H1 (cell line): ENCODE measurements at regions not wholly inside any gene's neighbourhood (a gene's known extent, or its start where the extent isn't known, plus 50 kb on each side); places are given as distances from the start of the nearest gene placed in this dataset.

Experiments
- CTCF ChIA-PET: fragments of 300-600 bp; sonication (Branson Sonifier 250); formaldehyde crosslinking; loops from one replicate; lab custom pipeline; 2021; ENCODE audit not compliant: partially characterized antibody; lab: Charles Lee
- POLR2A ChIA-PET: fragments of 300-600 bp; sonication (Branson Sonifier 250); formaldehyde crosslinking; loops from one replicate; lab custom pipeline; 2021; ENCODE audit warnings: inconsistent platforms; ENCODE audit not compliant: partially characterized antibody; lab: Charles Lee
- DNase-seq, 2 experiments: peaks; one replicate each; pipeline versions ENCODE4 v3.0.0 to v3.0.0-alpha.2; 2010 to 2022; ENCODE audit warnings: low spot score in 2 of 2, low read depth in 1 of 2, mixed read lengths in 1 of 2
- FAIRE-seq: peaks from 2 replicates; lab custom pipeline; 2011; peaks lifted over from hg19 to GRCh38; lab: Jason Lieb, UNC
- H2AFZ ChIP-seq: 2 replicates; pipeline ENCODE4 v1.8.1; 2012; ENCODE audit warnings: low read length, inconsistent platforms
- H2AK5ac ChIP-seq: 2 replicates; pipeline ENCODE4 v1.6.1; 2013; ENCODE audit warnings: low read depth, low read length
- H2BK120ac ChIP-seq: replicated peaks from 2 replicates; pipeline ENCODE3; 2013; ENCODE audit warnings: low read depth, low read length, inconsistent platforms
- H2BK12ac ChIP-seq: 2 replicates; pipeline ENCODE4 v1.6.1; 2013; ENCODE audit warnings: low read depth, low read length
- H2BK15ac ChIP-seq: 2 replicates; pipeline ENCODE4 v1.6.1; 2013; ENCODE audit warnings: low read length
- H2BK20ac ChIP-seq: 2 replicates; pipeline ENCODE4 v1.6.1; 2013; ENCODE audit warnings: low read length
- H2BK5ac ChIP-seq: 2 replicates; pipeline ENCODE4 v1.6.1; 2013; ENCODE audit warnings: low read depth, low read length
- H3K14ac ChIP-seq: 2 replicates; pipeline ENCODE4 v1.6.1; 2013; ENCODE audit warnings: inconsistent platforms; ENCODE audit not compliant: insufficient read length
- H3K18ac ChIP-seq: 2 replicates; pipeline ENCODE4 v1.6.1; 2013; ENCODE audit warnings: low read length; ENCODE audit errors: extremely low read depth
- H3K23ac ChIP-seq: 2 replicates; pipeline ENCODE4 v1.6.1; 2013; ENCODE audit warnings: inconsistent platforms; ENCODE audit not compliant: insufficient read length
- H3K23me2 ChIP-seq: 2 replicates; pipeline ENCODE4 v1.6.1; 2013; ENCODE audit warnings: low read depth, low read length
- H3K27ac ChIP-seq: 2 replicates; pipeline ENCODE4 v1.6.1; 2011; ENCODE audit warnings: low read depth, low read length, inconsistent platforms
- H3K27me3 ChIP-seq, 4 experiments: replicated peaks in 1 of 4; 1 replicate in 1 of 4; 2 replicates in 3 of 4; pipeline versions ENCODE4 v1.6.1 to v1.8.1; 2011 to 2013; ENCODE audit warnings: low read length in 3 of 4, mild to moderate bottlenecking in 3 of 4, inconsistent platforms in 2 of 4, mixed read lengths in 2 of 4, moderate library complexity in 1 of 4; ENCODE audit not compliant: control insufficient read depth in 3 of 4, insufficient read depth in 3 of 4; ENCODE audit errors: extremely low read depth in 1 of 4
- H3K36me3 ChIP-seq, 4 experiments: 2 replicates each; pipeline versions ENCODE4 v1.6.1 to v1.8.1; 2011 to 2013; ENCODE audit warnings: mild to moderate bottlenecking in 4 of 4, low read length in 3 of 4, moderate library complexity in 2 of 4, control low read depth in 1 of 4, inconsistent platforms in 1 of 4; ENCODE audit not compliant: insufficient read depth in 4 of 4, control insufficient read depth in 2 of 4
- H3K4ac ChIP-seq: replicated peaks from 2 replicates; pipeline ENCODE3; 2013; ENCODE audit warnings: low read length, low read depth, mixed read lengths, inconsistent platforms; ENCODE audit not compliant: insufficient read length
- H3K4me1 ChIP-seq, 4 experiments: replicated peaks in 1 of 4; 1 replicate in 1 of 4; 2 replicates in 3 of 4; pipeline versions ENCODE4 v1.6.1 to v1.8.1; 2011 to 2013; ENCODE audit warnings: low read length in 3 of 4, inconsistent platforms in 2 of 4, mixed read lengths in 1 of 4; ENCODE audit not compliant: insufficient read depth in 4 of 4, control insufficient read depth in 3 of 4
- H3K4me2 ChIP-seq, 2 experiments: 2 replicates each; pipeline versions ENCODE4 v1.6.1 to v1.8.1; 2011 to 2013; ENCODE audit warnings: low read depth in 2 of 2, low read length in 2 of 2, control low read depth in 1 of 2, inconsistent platforms in 1 of 2, mild to moderate bottlenecking in 1 of 2; ENCODE audit not compliant: insufficient read depth in 1 of 2
- H3K4me3 ChIP-seq, 4 experiments: fragments of 200-600, 300-600 bp in 1 of 4; sonication (generic), shearing (Covaris generic), sonication (Bioruptor Twin) in 1 of 4; 2 replicates each; pipeline versions ENCODE4 v1.5.1 to v1.8.1; 2011 to 2016; ENCODE audit warnings: low read length in 4 of 4, low read depth in 3 of 4, control low read depth in 2 of 4, inconsistent platforms in 2 of 4, mild to moderate bottlenecking in 2 of 4, mixed read lengths in 1 of 4, moderate library complexity in 1 of 4; ENCODE audit not compliant: insufficient read depth in 2 of 4; ENCODE audit errors: extremely low read depth in 1 of 4
- H3K56ac ChIP-seq: replicated peaks from 2 replicates; pipeline ENCODE3; 2013; ENCODE audit warnings: low read depth, mild to moderate bottlenecking, mixed read lengths, low read length, inconsistent platforms; ENCODE audit not compliant: insufficient read length
- H3K79me1 ChIP-seq: 2 replicates; pipeline ENCODE4 v1.6.1; 2013; ENCODE audit warnings: low read depth, low read length, control low read depth
- H3K79me2 ChIP-seq, 2 experiments: 2 replicates each; pipeline versions ENCODE4 v1.6.1 to v1.8.1; 2012 to 2013; ENCODE audit warnings: low read length in 2 of 2, mild to moderate bottlenecking in 2 of 2, inconsistent platforms in 1 of 2; ENCODE audit not compliant: insufficient read depth in 2 of 2, control insufficient read depth in 1 of 2
- H3K9ac ChIP-seq, 4 experiments: replicated peaks in 1 of 4; 1 replicate in 1 of 4; 2 replicates in 3 of 4; pipeline versions ENCODE4 v1.6.1 to v1.8.1; 2011 to 2013; ENCODE audit warnings: low read depth in 3 of 4, low read length in 3 of 4, control low read depth in 2 of 4, mild to moderate bottlenecking in 2 of 4, moderate library complexity in 2 of 4, inconsistent platforms in 1 of 4; ENCODE audit errors: extremely low read depth in 1 of 4
- H3K9me3 ChIP-seq, 2 experiments: 2 replicates each; pipeline versions ENCODE4 v1.6.1 to v1.8.1; 2012 to 2013; ENCODE audit warnings: mild to moderate bottlenecking in 2 of 2, moderate library complexity in 2 of 2, control low read depth in 1 of 2, inconsistent platforms in 1 of 2, low read depth in 1 of 2, low read length in 1 of 2, mixed read lengths in 1 of 2; ENCODE audit not compliant: insufficient read depth in 2 of 2
- H4K20me1 ChIP-seq, 2 experiments: replicated peaks in 1 of 2; 2 replicates each; pipeline versions ENCODE3 to v1.8.1; 2011 to 2013; ENCODE audit warnings: inconsistent platforms in 2 of 2, low read length in 2 of 2, mild to moderate bottlenecking in 1 of 2; ENCODE audit not compliant: insufficient read depth in 2 of 2, control insufficient read depth in 1 of 2
- H4K5ac ChIP-seq: 2 replicates; pipeline ENCODE4 v1.6.1; 2013; ENCODE audit warnings: low read length, low read depth, mixed read lengths, inconsistent platforms; ENCODE audit not compliant: insufficient read length
- H4K8ac ChIP-seq: 2 replicates; pipeline ENCODE4 v1.8.0; 2013; ENCODE audit warnings: mild to moderate bottlenecking, moderate library complexity, low read length, inconsistent platforms; ENCODE audit not compliant: insufficient read depth; ENCODE audit errors: extremely low read depth
- H4K91ac ChIP-seq: replicated peaks from 2 replicates; pipeline ENCODE3; 2013; ENCODE audit warnings: low read length, mixed read lengths, inconsistent platforms; ENCODE audit not compliant: insufficient read length
- GABPA ChIP-seq: IDR thresholded peaks from 2 replicates; pipeline ENCODE4 v1.6.1; 2011; ENCODE audit warnings: mild to moderate bottlenecking, low read length, moderate library complexity, borderline replicate concordance; ENCODE audit not compliant: insufficient read depth
- JUN ChIP-seq: IDR thresholded peaks from 2 replicates; pipeline ENCODE4 v1.6.1; 2011; ENCODE audit warnings: low read depth, mild to moderate bottlenecking, improper control_type of control experiment, low read length
- KDM1A ChIP-seq: fragments of 200-600, 300-600 bp; sonication (generic); IDR thresholded peaks from 2 replicates; pipeline ENCODE4 v1.7.1; 2016; ENCODE audit warnings: mild to moderate bottlenecking, low read length, borderline replicate concordance
- POU5F1 ChIP-seq: IDR thresholded peaks from 2 replicates; pipeline ENCODE4 v1.6.1; 2011; ENCODE audit warnings: low read depth, mild to moderate bottlenecking, low read length, moderate library complexity
- RNF2 ChIP-seq: fragments of 200-900, 300-1000 bp; sonication (generic); IDR thresholded peaks from 2 replicates; pipeline ENCODE4 v1.7.1; 2016; ENCODE audit warnings: borderline replicate concordance, low read depth, mild to moderate bottlenecking, antibody characterized with exemption, low read length; ENCODE audit not compliant: poor library complexity, severe bottlenecking; ENCODE audit errors: missing control alignments
- RXRA ChIP-seq: IDR thresholded peaks from 2 replicates; pipeline ENCODE4 v1.6.1; 2011; ENCODE audit warnings: low read depth, mild to moderate bottlenecking, low read length, moderate library complexity; ENCODE audit not compliant: insufficient read depth
- WGBS, 2 experiments: shearing (Covaris generic) in 1 of 2; methylation state at CpG; one replicate each; pipeline versions ENCODE4 v1.1.6 to v1.1.7; 2013 to 2015; ENCODE audit warnings: low lambda C conversion rate in 2 of 2, mixed read lengths in 2 of 2, inconsistent platforms in 1 of 2, low coverage in 1 of 2, missing lambda C conversion rate in 1 of 2; ENCODE audit not compliant: insufficient replicate concordance in 2 of 2, insufficient coverage in 1 of 2, insufficient read length in 1 of 2; ENCODE audit errors: extremely low coverage in 1 of 2, missing lambda C conversion rate in 1 of 2; 5-methylcytosine and 5-hydroxymethylcytosine counted together
- TF ChIP-seq, protein P1 (sequence below): IDR thresholded peaks from 2 replicates; pipeline ENCODE4 v1.6.1; 2012; ENCODE audit warnings: low read length, inconsistent platforms
- TF ChIP-seq, protein P2 (sequence below): IDR thresholded peaks from 2 replicates; pipeline ENCODE4 v1.6.1; 2011; ENCODE audit warnings: low read depth, mild to moderate bottlenecking, low read length; ENCODE audit not compliant: insufficient read depth

DNA sequence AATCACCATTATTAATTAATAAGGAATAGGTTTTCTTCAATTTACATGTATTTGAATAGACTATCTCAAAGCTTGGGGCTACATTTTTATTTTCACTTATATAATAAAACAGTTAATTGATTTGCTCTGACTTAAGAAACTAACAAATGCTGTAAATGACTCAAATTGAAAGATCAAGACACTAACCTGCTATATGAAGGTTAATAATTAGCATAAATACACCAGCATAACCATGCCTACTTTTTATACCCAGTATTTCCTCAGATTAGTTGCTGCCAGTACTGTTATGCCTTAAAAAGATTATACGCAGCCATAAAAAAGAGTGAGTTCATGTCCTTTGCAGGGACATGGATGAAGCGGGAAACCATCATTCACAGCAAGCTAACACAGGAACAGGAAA lies 1545.1 kb downstream of the AMY1C start:
- Histone ChIP-seq H3K79me1 (no peaks in the 10 kb centered on the region), H4K91ac (no peak overlapping the region), H3K9me3 (no peaks in the 10 kb centered on the region), H3K27ac (no peak overlapping the region), H3K18ac (no peak overlapping the region), H3K4me2 (no peak overlapping the region), H3K4me1 (no peaks in the 10 kb centered on the region), H2BK12ac (no peak overlapping the region), H2BK120ac (no peak overlapping the region), H2BK20ac (no peak overlapping the region), H3K4ac (no peak overlapping the region), H2BK15ac (no peak overlapping the region), H2BK5ac (no peak overlapping the region), H3K79me2 (no peaks in the 10 kb centered on the region), H2AK5ac (no peak overlapping the region), H3K9ac (no peak overlapping the region), H3K56ac (no peak overlapping the region), H3K23me2 (no peaks in the 10 kb centered on the region; the same call in 1 of the 2 replicates), H3K23ac (no peak overlapping the region), H3K4me3 (no peak overlapping the region), H4K8ac (no peak overlapping the region), H4K20me1 (no peaks in the 10 kb centered on the region), H2AFZ (no peak overlapping the region), H3K14ac (no peak overlapping the region), H4K5ac (no peak overlapping the region), H3K27me3 (no peaks in the 10 kb centered on the region), H3K36me3 (no peaks in the 10 kb centered on the region)
- POLR2A ChIA-PET: no interaction called here
- CTCF ChIA-PET: no interaction called here
- 96% methylated on average over 2 of the region's 2 CpGs; no CpG with 5 or more reads in 1 of the 2 experiments for WGBS, 2 experiments
- no peak for FAIRE-seq
- DNase-seq: no peak
- TF ChIP-seq GABPA (no peak), RXRA (no peak), RNF2 (no peak), POU5F1 (no peak), JUN (no peak), KDM1A (no peak)
- TF ChIP-seq, protein P1, sequence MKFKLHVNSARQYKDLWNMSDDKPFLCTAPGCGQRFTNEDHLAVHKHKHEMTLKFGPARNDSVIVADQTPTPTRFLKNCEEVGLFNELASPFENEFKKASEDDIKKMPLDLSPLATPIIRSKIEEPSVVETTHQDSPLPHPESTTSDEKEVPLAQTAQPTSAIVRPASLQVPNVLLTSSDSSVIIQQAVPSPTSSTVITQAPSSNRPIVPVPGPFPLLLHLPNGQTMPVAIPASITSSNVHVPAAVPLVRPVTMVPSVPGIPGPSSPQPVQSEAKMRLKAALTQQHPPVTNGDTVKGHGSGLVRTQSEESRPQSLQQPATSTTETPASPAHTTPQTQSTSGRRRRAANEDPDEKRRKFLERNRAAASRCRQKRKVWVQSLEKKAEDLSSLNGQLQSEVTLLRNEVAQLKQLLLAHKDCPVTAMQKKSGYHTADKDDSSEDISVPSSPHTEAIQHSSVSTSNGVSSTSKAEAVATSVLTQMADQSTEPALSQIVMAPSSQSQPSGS: no peak
- TF ChIP-seq, protein P2, sequence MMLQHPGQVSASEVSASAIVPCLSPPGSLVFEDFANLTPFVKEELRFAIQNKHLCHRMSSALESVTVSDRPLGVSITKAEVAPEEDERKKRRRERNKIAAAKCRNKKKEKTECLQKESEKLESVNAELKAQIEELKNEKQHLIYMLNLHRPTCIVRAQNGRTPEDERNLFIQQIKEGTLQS: no peak
